Activated CD8-positive, alpha-beta memory T cell treated with anti-CD3 and anti-CD28 coated beads, Interleukin-2, amount 50 U/mL, for 24 hours (primary cell): ENCODE measurements at regions not wholly inside any gene's neighbourhood (a gene's known extent, or its start where the extent isn't known, plus 50 kb on each side); places are given as distances from the start of the nearest gene placed in this dataset.

ENCODE experiments used
- DNase-seq: peaks from one replicate; pipeline ENCODE4 v3.0.0-alpha.2; 2020; ENCODE audit errors: extremely low read depth

DNA sequence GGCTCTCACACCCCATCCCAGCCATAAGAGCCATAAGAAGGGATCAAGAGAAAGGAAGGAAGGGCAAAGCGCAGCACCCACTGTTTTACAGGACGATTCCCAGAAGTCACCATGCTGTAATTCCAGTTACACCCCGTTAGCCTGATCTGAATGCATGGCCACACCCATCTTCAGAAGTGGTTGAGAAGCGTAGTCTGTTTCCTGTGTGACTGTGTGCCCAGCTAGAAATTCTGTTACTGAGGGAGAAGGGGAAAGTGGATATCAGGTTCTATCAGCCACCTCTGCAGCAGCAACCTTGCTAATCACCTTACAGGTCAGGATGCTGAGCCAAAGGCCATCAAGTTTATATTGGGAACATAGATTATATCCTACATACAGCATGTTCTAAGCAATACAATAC is 260.0 kb downstream of the ABHD5 start:
- no peak for DNase-seq

DNA sequence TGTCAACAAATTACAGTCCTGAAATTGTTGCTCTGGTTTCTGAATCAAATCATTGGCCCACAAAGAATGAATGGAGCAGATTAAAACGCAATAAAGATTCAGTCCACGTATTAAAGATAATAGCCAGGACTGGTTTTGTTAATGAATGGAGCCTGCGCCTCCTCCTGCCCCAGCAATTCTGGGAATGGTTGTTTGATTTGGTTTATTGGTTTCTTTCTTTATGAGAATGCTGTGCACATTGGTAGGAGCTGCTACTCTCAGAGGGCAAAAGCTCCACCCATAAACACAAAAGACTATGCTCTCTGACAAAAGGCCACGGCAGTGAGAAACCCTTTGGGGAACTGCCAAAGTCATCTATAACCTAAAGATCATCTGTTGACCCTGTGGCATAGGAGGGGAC is 261.1 kb downstream of the ABHD5 start:
- DNase-seq: no peak

DNA sequence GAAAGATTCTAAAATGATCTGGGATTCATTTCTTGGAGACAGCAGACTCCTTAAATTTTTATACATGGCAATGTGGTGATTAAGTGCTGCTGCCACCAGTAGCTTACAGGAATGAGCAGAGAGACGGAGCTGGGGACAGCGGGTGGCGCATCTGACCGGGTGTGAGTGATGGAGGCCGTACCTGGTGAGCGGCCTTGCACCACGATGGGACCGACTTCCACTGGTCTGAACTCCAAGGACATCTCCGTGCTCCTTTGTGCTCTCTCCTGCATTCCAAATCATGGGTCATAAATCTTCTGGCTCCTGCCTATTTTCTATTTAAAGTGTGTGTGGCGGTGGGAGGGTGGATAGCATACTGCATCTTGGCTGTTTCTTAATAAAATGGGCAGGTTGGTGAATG is 262.6 kb downstream of the ABHD5 start:
- DNase-seq: no peak

DNA sequence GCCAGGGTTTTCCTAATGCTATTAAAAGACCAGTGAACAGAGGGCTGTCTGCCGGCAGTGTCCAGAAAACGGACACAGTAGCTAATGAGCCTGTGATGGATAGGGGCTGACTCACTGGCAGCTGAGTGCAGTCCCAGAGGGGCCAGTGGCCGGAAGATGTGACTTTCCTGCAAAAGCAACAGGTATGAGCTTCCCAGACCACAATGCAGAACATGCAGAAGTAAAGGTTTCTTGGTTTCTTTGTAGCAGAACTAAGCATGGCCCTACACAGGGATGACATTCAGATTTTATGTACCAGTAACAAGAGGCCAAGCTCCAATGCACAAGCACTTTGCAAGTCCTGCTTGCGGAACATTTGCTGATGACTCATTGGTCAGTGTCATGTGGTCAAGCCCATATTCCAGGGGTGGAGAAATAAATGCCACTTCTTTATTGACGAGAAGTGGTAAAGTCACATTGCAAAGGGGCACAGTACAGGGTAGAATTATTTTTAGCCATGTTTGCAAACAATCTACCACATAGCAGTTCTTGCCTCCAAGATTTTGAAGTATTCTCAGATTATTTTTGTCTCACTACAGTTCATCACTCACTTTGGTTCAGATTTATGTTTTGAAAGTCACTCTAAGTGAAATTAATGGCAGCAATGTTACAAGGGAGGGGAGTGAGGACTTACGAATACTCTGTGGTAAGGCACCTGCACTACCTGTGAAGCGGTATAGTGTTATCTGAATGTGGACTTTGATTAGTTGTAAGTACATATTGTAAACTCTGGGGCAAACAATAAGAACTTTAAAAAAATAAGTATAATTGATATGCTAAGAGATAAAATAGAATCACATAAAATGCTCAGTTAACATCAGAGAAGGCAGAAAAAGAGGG is 263.3 kb downstream of the ABHD5 start:
- DNase-seq: no peak

DNA sequence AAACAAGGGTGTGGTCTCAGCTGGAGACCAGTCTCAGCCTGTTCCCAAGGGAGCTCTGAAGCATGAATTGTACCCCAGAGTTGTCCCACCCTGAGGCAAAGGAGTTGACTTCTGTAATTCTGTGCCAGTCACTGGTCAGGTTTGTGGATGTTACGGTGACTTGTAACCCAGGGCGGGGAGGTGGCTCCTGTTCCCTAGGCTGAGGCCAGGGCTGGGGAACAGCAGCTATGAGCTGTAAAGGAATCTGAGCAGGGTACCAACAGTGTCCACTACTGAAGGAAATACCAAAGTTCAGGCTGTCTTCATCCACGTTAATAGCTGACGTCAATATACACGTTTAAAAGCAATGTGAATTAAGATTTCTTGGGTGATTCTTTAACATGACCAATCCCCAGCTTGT is 266.2 kb downstream of the ABHD5 start:
- DNase-seq: no peak

DNA sequence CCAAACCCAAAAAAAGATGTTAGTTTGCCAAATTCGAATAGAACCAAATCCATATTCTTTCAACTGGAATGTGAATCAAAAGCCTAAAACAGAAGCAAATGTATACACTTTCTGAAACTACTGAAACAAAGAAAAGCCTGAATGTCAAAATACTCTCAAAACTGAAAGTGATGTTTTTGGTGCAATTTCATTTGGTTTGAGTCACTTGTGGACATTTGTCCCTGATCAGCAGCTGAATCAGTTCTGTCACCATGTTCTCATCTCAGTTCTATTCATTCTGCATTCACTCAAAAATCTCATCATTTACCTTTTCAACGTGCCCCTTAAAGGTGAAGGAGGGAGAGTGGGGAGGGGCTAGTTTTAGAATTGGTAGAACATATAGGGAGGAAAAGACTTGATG is 266.8 kb downstream of the ABHD5 start:
- DNase-seq: no peak

DNA sequence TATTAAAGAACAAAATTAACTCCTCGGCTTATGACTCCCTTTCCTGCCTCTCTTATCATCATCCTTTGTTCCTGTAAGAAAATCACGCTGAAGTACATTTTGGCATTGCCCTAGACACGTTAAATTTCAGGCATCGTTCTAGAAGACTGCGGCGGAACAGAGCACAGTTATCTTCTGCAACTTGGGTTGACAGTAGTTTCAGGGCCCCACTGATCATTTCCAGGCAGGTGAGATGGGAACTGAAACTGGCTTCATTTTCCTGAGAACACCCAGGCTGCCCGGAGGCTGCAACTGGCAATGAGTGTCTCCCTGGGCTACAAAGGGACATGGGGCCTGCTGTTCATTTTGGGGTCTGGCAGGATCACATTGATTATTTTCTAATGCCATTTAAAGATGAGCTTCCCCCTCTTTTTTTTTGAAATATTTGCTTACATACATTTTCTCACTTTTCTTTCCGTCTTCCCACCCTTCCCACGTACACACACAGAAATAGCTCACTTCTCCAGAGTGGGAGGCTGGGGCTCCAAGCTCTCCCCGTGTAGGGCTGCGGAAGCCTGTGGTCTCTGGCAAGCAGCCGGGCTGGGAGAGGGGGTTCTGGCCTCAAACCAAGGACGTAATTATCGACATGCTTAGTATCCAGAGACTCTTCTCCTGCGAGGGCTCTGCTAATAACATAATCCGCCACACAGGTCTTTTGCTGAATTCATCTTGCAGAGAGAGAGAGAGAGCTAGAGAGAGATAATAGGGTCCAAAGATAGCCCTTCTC is 267.4 kb downstream of the ABHD5 start:
- no peak for DNase-seq

DNA sequence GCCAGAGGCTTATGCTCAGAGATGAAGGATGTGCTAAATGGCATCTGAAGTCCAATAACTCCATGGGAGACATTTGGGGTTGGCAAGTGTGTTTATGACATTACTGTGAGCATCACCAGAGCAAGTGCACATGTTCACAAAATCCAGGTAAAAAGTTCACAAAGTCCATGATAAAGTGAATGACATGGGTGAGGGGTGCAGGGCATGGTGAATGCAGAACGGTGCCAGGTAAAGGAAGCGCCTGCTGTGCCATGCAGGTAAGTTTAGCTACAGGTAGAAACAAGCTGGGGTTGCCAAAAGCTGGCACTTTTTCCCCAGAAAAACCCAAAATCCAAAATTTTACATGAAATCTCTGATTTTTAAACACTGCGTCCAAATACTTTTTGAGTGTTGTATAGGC is 268.2 kb downstream of the ABHD5 start:
- DNase-seq: no peak

DNA sequence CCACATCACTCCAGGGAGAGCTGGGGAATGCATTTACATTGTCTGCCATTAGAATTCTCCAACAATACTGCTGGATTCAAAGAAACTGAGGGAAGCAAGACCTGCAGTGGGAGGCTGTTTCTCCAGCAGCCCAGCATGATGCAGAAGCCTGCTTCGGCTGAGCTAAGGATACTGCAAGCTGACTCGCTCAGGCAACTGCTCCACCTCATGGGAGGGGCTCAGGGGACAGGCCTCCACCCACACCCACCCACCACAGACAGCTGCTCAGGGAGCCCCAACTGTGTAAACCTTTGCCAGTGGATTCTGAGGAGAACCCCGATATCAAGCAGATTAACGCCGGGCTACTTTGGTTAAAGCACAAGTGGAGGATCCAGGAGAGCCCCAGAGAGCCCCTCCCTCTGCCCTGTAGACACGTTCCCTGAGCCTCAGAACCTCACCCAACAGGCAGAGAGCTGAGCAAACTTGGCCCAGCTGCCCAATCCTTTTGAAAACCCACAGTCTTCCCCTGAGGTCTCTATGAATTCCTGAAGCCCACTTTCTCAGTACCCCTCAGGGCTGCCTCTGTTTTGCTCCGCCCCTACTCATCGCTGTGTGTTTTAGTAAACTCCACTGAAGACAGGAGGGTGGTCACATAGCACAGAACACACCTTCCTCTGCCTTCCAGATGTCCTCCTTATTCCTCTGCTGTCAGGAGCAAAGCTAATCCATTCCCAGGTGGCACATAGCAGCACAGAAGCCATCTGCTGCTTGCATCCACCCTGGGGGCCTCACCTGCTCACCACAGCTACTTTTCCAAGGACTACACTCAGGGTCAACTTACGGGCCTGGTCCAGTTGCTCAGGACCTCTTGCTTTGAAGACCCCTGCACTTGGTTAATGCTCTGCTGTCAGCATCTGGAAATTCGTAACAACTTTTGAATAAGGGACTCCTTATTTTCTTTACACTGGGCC is 269.0 kb downstream of the ABHD5 start:
- no peak for DNase-seq

DNA sequence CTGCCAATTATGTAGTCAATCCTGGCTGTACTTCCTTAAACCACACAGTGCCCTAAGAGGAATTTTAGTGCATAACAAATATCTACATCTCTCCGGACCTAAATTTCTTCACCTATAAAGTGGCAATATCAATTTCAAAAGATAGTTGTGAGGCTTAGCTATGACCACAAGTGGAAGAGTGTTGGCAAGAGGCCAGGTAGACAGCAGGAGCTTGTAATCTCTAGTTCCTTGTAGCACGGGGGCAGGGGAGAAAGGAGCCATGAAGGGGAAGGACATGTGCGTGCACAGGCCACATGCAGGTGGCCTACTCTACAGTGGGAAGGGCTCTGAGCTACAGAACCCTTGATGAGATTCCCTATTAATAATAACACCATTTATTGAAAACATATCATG is 269.7 kb downstream of the ABHD5 start:
- DNase-seq: no peak

DNA sequence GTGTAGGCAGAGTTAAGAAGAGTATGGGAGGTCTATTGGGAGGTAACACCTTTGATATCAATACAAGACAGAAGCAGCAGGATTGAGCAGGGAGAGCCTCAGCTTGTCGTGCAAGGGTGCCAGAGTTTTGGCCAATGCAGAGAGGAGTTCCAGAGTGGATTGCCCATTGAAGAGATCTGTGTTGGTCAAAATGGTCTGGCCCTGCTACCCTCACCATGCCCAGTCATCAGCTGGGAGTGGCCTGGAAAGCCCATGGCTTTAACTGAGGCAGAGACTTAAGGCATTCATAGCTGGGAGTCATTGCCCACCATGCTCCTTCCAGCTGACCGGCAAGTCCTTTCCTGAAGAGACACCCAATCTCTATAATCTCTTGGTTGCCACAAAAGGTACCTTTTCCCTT is 271.3 kb downstream of the ABHD5 start:
- no peak for DNase-seq

DNA sequence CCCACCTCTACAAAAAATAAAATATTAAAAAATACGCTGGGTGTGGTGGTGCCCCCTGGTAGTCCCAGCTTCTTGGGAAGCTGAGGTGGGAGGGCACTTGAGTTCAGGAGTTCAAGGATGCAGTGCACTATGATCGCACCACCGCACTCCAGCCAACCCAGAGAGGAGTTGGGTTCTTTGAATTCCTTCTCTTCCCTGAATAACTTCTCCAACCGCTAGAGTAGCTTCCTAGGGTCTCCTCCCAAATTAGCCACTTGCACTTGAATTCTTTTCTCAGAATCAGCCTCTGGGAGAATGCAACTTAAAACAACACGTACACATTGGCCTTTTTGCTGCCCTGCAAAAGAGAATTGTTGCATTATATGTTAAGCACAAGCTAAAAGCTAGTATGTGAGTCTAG is 272.5 kb downstream of the ABHD5 start:
- DNase-seq: no peak

DNA sequence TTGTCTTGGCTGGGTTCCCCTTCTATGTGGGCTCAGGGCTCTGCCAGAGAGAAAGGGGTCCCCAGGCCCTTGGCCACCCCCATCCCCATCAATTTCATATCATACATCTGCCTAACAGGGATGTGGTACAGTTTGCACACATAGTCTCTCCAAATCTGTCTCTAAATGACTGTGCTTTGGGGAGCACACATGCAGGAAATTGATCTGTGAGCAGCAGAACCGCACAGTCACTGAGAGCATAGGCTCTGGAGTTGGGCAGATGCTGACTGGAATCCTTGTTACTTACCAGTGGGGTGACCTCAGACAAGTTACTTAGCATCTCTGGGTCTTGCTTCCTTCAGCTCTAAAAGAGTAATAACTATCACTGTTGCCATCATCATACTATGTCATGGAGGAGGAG is 273.9 kb downstream of the ABHD5 start:
- no peak for DNase-seq

DNA sequence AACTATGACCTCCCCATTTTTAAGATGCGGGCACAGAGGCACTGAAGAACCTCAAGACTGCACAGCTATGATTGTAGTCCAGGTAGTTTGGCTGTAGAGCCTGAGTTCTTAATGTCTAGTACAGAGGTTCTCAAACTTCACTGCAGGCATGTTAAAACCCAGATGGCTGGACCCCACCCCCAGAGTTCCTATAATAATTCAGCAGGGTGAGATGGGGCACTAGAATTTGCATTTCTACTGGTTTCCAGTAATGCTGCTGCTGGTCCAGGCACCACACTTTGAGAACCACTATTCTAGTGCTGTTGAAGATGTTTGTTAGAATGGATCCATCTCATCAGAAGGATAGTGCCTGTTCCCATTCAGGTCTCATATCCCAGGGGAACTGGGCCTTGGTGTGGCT is 274.9 kb downstream of the ABHD5 start:
- DNase-seq: no peak

DNA sequence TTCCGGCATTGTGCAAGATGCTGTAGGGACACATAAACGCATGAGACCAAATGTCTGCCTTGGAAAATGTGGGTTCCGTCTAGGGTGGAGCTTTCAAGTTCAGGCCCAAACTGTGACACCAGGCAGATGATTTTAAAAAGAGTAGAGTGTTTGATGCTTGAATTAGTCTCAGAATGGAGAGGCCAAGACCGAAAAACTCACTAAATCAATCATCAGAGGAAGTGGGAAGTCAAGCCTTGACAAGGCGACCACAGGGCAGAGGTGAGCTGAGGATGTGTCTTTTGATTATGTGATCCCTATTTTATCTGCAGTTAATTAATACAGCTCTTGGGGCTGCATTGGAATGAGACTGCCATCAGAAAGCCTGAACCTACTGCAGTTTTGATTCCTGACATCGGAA is 275.4 kb downstream of the ABHD5 start:
- no peak for DNase-seq

DNA sequence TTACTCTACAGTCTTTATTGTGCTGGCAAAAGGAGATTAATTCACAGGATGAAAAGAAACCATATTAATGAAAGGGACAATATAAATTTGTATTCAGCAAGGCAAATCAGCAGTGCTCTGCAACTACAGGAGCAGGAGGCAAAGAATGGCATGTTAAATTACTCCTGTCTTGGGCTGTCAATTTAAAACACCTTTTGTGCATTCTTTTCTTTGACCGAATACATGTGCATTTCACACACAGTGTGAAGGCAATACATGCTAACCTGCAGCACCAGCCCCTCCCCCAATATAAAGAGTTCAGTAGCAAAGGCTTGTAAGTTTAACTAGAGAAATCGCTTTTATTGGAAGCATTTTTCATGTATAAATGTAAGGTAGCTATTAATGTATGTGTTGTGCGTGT is 275.2 kb upstream of the TOPAZ1 start:
- DNase-seq: no peak

DNA sequence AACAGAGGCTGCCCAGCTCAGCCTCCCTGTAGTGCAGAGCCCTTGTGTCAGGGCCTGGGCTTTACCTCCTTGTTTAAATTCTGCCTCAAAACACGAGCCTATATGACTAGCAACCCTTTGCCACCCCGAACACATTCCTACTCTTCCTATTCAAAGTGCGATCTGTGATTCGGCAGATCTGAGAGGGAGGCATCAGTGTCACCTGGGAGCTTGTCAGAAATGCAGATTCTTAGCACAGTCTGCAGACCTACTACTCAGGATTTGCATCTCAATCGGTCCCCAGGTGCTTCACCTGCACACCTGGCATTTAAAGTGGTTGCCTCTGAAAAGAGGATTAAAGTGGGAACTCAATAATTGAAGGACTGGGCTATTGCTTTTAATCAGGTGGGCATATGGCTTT is 273.2 kb upstream of the TOPAZ1 start:
- no peak for DNase-seq

DNA sequence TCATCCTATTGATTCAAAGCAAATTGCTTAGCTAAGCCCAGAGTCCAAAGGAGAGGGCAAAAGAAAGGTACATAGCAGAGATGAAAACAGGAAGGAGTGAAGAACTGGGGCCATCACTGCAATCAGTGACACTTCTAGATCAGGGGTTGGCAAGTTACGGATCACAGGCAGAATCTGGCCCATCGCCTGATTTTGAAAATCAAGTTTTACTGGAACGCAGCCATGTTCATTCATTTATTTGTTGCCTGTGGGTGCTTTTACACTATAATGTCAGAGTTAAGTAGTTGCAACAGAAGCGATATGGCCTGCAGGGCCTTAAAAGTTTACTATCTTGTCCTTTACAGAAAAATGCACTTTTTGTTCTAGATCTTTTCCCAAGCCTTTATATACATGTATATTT is 271.7 kb upstream of the TOPAZ1 start:
- DNase-seq: no peak

DNA sequence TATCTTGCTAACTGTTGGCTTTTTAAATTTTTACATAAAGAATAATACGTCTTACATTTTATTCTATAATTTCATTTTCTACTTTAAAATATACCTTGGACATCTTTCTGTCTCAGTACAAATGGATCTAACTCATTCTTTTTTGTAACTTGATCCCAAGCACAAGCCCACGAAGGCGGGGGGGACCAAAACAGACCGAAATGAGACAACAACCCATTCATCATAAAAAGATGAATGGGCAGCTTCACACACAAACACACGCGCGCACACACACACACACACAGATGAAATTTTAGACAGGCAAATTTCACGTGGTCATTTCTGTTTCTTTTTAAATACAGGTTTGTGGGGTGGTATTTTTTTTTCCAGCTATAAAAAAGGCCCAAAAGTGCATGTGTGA is 271.3 kb upstream of the TOPAZ1 start:
- DNase-seq: no peak

DNA sequence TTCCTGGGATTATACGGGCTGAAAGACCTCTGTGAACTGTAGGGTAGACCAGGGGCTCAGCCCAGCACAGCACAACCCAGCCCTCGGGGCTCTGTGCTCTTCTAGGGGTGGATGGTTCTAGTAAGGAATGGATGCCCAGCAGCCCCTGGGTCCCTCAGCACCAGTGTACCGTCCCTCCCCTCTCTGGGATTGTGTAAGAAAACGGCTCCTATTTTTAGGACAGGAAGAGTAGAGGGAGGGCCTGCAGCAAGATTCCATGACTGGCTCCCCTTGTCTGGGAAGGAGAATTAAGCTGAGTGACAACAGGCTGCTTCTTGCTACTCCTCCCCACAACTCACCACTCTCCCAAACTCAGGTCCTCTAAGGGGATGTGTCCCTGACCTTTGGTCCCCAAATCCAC is 270.8 kb upstream of the TOPAZ1 start:
- no peak for DNase-seq

DNA sequence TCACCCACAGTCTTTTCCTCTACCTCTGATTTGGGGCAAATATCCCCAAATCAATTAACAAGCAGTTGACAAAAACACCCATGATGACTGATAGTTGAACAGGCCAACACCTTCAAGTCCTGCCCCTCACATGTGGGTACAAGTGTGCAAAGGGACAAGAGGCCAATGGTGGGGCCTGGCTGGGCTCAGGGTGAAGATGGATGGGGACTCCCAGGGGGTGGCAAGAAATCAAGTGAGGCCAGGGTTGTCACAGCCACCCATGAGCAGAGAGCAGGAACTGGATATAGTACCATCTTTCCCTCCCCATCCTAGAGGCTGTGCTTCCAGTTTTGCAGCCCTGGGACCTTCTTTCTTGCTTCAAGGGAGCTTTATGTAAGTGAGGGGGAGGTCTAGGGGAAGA is 270.2 kb upstream of the TOPAZ1 start:
- DNase-seq: no peak

DNA sequence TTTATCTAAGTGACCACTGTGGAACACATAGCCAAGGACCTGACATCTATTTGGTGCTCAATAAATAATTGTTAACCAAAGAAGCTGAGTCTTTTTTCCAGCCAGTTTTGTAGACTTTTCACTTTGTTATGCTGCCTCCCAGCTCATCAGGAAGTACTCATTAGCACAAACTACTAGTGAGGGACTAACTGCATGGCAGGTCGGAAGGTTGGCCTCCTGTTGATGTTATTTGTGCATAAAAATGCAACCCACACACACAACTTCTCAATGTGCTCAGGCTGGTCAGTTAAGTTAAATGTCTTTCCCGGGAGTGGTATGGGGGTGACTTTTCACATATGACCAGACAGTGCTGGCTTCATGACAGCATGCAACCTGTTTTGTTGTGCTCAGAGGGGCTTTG is 263.0 kb upstream of the TOPAZ1 start:
- no peak for DNase-seq
